ENCODE measurements at regions not wholly inside any gene's neighbourhood (a gene's known extent, or its start where the extent isn't known, plus 50 kb on each side); places are given as distances from the start of the nearest gene placed in this dataset.
A peak's percentile ranks its signal among the peaks of the same experiment; 100 is the strongest.

GRCh38 chr14:44449680-44450079 lies 57.4 kb downstream of the FSCB start (continued):
- no peak for TF ChIP-seq BCLAF1 (IDR thresholded peaks at IDR 0.05)
- no peak for TF ChIP-seq ZSCAN20 (CRISPR knock-in tag; IDR thresholded peaks at IDR 0.05; ENCODE audit: borderline replicate concordance)
- TF ChIP-seq KLF6 (CRISPR knock-in tag; IDR thresholded peaks at IDR 0.05) = no peak
- TF ChIP-seq JUNB (CRISPR knock-in tag; IDR thresholded peaks at IDR 0.05; ENCODE audit: borderline replicate concordance) = 0 out of 2 replicates have a peak, but pooled peaks have one; percentile 17
- no peak for TF ChIP-seq DMAP1 (CRISPR knock-in tag; IDR thresholded peaks at IDR 0.05)
- TF ChIP-seq TEF (CRISPR knock-in tag; IDR thresholded peaks at IDR 0.05) = no peak
- TF ChIP-seq ZEB1 (IDR thresholded peaks at IDR 0.05; ENCODE audit: insufficient replicate concordance, low read depth) = peak; percentile 83
- no peak for TF ChIP-seq ZNF296 (CRISPR knock-in tag; conservative IDR thresholded peaks at IDR 0.05)
- no peak for TF ChIP-seq BCL3 (CRISPR knock-in tag; IDR thresholded peaks at IDR 0.05)
- no peak for TF ChIP-seq ADNP (CRISPR knock-in tag; IDR thresholded peaks at IDR 0.05)
- TF ChIP-seq ATRX (CRISPR knock-in tag; IDR thresholded peaks at IDR 0.05; ENCODE audit: borderline replicate concordance) = no peak
- no peak for TF ChIP-seq AKAP8 (CRISPR knock-in tag; IDR thresholded peaks at IDR 0.05)
- peak in 1 of 2 experiments; percentile 32; a peak in 1 of 4 replicates for TF ChIP-seq EP300 (IDR thresholded peaks at IDR 0.05; ENCODE audit: low read depth in 2 of 2, low read length in 2 of 2)
- no peak for TF ChIP-seq EP300 (CRISPR knock-in tag; IDR thresholded peaks at IDR 0.05; ENCODE audit: borderline replicate concordance)
- TF ChIP-seq JDP2 (CRISPR knock-in tag; IDR thresholded peaks at IDR 0.05; ENCODE audit: borderline replicate concordance) = no peak
- TF ChIP-seq JUND (CRISPR knock-in tag; IDR thresholded peaks at IDR 0.05) = 0 out of 2 replicates have a peak, but pooled peaks have one; percentile 53
- peak; percentile 43; the same call in 1 of the 2 replicates for TF ChIP-seq NR2F6 (IDR thresholded peaks at IDR 0.05)
- peak; percentile 45 for TF ChIP-seq NR2F6 (CRISPR knock-in tag; IDR thresholded peaks at IDR 0.05)
- peak; percentile 43; the same call in 1 of the 2 replicates for TF ChIP-seq PAXIP1 (CRISPR knock-in tag; conservative IDR thresholded peaks at IDR 0.05)
- TF ChIP-seq ZNF597 (CRISPR knock-in tag; IDR thresholded peaks at IDR 0.05) = no peak
- TF ChIP-seq ATF4 (CRISPR knock-in tag; IDR thresholded peaks at IDR 0.05) = no peak
- TF ChIP-seq ELF3 (CRISPR knock-in tag; IDR thresholded peaks at IDR 0.05) = peak; percentile 92
